DND-41 (cell line): ENCODE measurements at regions not wholly inside any gene's neighbourhood (a gene's known extent, or its start where the extent isn't known, plus 50 kb on each side); places are given as distances from the start of the nearest gene placed in this dataset.

Experiments
- ATAC-seq: fragments of 200-7000 bp; cut with Tn5 transposase; 3 replicates; pipeline ENCODE4 v1.9.1; 2021; ENCODE audit warnings: low read depth; ENCODE audit not compliant: insufficient read depth
- DNase-seq: peaks from one replicate; pipeline ENCODE4 v3.0.0-alpha.2; 2020
- H2AFZ ChIP-seq: 2 replicates; pipeline ENCODE4 v1.6.0; 2012; ENCODE audit warnings: low read depth, low read length
- H3K27ac ChIP-seq: 2 replicates; pipeline ENCODE4 v1.5.1; 2012; ENCODE audit warnings: low read length, inconsistent platforms
- H3K27me3 ChIP-seq: fragments of 200-600 bp; sonication (generic); 2 replicates; pipeline ENCODE4 v1.6.0; 2012; ENCODE audit warnings: low read length, mild to moderate bottlenecking, inconsistent platforms; ENCODE audit not compliant: insufficient read depth, poor library complexity
- H3K36me3 ChIP-seq: 2 replicates; pipeline ENCODE4 v1.5.1; 2012; ENCODE audit warnings: low read length, inconsistent platforms; ENCODE audit not compliant: insufficient read depth
- H3K4me1 ChIP-seq: 2 replicates; pipeline ENCODE4 v1.5.1; 2012; ENCODE audit warnings: mild to moderate bottlenecking, low read length; ENCODE audit not compliant: insufficient read depth
- H3K4me2 ChIP-seq: 2 replicates; pipeline ENCODE4 v1.6.0; 2012; ENCODE audit warnings: mild to moderate bottlenecking, moderate library complexity, low read length, inconsistent platforms; ENCODE audit not compliant: insufficient read depth
- H3K4me3 ChIP-seq, 2 experiments: fragments of 200-600 bp in 1 of 2; shearing (Covaris generic) in 1 of 2; 2 replicates each; pipeline ENCODE4 v1.5.1; 2012 to 2016; ENCODE audit warnings: inconsistent platforms in 2 of 2, low read length in 2 of 2, mild to moderate bottlenecking in 2 of 2, low read depth in 1 of 2, moderate library complexity in 1 of 2
- H3K79me2 ChIP-seq: 2 replicates; pipeline ENCODE4 v1.6.0; 2012; ENCODE audit warnings: low read length, inconsistent platforms; ENCODE audit not compliant: insufficient read depth
- H3K9ac ChIP-seq: 2 replicates; pipeline ENCODE4 v1.6.0; 2012; ENCODE audit warnings: low read depth, mild to moderate bottlenecking, inconsistent platforms, low read length, moderate library complexity
- H3K9me3 ChIP-seq: 2 replicates; pipeline ENCODE4 v1.5.1; 2012; ENCODE audit warnings: low read length, moderate library complexity, mild to moderate bottlenecking, inconsistent platforms; ENCODE audit not compliant: insufficient read depth, severe bottlenecking
- H4K20me1 ChIP-seq: 2 replicates; pipeline ENCODE4 v1.6.0; 2012; ENCODE audit warnings: low read length; ENCODE audit not compliant: insufficient read depth
- EZH2 ChIP-seq: IDR thresholded peaks from 3 replicates; pipeline ENCODE4 v1.6.1; 2012; ENCODE audit warnings: borderline replicate concordance, low read depth, mild to moderate bottlenecking, moderate library complexity, low read length, inconsistent platforms; ENCODE audit not compliant: severe bottlenecking
- TF ChIP-seq, protein P1 (sequence below): IDR thresholded peaks from 2 replicates; pipeline ENCODE4 v1.5.1; 2012; ENCODE audit warnings: borderline replicate concordance, low read length, moderate library complexity, mild to moderate bottlenecking; ENCODE audit not compliant: poor library complexity, severe bottlenecking; ENCODE audit errors: extremely low read depth

DNA sequence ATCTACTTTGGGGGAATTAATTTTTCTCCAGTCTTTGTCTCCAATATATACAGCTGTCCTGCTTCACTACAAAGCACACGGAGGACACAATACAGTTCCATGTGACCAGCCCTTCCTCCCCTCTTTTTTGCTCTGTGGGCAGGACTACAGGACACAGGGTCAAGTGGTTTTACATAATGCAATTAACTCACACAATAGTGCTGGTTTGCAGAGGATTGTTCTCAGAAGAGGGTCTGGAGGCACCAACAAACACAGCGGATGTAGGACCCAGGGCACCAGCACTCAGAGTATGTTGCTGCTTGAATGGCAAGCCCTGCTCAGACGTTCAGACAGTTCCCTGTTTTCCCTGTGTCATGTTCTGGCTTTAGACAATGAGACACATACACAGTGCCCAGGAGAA, 52.0 kb upstream of the NPTX2 start:
- Histone ChIP-seq H3K27me3 (peaks cover 4% of the 10 kb centered on the region), H3K36me3 (no peaks in the 10 kb centered on the region), H3K27ac (no peak overlapping the region), H3K9me3 (no peaks in the 10 kb centered on the region), H3K4me1 (no peaks in the 10 kb centered on the region), H3K4me3 (no peak overlapping the region), H3K9ac (no peak overlapping the region), H4K20me1 (no peaks in the 10 kb centered on the region), H3K79me2 (no peaks in the 10 kb centered on the region), H2AFZ (no peak overlapping the region), H3K4me2 (no peak overlapping the region)
- ATAC-seq (no peak), DNase-seq (no peak)
- TF ChIP-seq, protein P1, sequence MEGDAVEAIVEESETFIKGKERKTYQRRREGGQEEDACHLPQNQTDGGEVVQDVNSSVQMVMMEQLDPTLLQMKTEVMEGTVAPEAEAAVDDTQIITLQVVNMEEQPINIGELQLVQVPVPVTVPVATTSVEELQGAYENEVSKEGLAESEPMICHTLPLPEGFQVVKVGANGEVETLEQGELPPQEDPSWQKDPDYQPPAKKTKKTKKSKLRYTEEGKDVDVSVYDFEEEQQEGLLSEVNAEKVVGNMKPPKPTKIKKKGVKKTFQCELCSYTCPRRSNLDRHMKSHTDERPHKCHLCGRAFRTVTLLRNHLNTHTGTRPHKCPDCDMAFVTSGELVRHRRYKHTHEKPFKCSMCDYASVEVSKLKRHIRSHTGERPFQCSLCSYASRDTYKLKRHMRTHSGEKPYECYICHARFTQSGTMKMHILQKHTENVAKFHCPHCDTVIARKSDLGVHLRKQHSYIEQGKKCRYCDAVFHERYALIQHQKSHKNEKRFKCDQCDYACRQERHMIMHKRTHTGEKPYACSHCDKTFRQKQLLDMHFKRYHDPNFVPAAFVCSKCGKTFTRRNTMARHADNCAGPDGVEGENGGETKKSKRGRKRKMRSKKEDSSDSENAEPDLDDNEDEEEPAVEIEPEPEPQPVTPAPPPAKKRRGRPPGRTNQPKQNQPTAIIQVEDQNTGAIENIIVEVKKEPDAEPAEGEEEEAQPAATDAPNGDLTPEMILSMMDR, result no peak
- no peak for TF ChIP-seq EZH2

DNA sequence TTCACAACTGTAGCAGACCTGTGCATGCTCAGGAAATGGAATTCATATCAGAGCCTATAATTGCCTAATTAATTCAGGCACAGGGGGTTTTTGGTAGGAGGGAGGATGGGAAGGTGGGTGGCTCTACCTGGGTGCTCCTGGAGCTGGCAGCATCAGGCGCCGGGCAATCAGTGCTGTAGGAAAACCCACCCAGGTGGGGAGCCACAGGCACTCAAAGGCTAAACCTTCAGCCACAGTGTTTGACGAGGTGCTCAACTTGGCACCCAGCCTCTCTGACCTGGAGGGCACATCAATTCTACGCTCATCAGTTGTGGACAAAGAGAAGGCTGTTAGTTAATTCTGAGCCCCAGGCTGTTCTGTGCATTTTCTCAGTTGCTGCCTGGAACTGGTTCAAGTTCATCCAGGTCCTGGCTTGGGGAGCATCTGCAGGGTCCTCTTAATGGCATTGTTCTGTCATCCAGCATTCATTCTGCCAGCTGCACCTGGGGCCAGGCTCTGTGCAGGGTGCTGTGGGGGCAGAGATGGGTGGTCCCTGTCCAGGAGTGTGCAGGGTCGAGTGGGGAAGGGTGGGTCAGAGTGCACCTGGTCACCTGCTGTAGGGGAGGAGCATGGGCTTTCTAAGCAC, 54.1 kb upstream of the NPTX2 start:
- Histone ChIP-seq H4K20me1 (no peaks in the 10 kb centered on the region), H3K9ac (no peak overlapping the region), H2AFZ (no peak overlapping the region), H3K4me3 (no peak overlapping the region), H3K27me3 (peaks cover 4% of the 10 kb centered on the region), H3K4me1 (no peaks in the 10 kb centered on the region), H3K36me3 (no peaks in the 10 kb centered on the region), H3K9me3 (no peaks in the 10 kb centered on the region), H3K27ac (no peak overlapping the region), H3K79me2 (no peaks in the 10 kb centered on the region), H3K4me2 (no peak overlapping the region)
- ATAC-seq, result no peak
- no peak for TF ChIP-seq EZH2
- no peak for DNase-seq

DNA sequence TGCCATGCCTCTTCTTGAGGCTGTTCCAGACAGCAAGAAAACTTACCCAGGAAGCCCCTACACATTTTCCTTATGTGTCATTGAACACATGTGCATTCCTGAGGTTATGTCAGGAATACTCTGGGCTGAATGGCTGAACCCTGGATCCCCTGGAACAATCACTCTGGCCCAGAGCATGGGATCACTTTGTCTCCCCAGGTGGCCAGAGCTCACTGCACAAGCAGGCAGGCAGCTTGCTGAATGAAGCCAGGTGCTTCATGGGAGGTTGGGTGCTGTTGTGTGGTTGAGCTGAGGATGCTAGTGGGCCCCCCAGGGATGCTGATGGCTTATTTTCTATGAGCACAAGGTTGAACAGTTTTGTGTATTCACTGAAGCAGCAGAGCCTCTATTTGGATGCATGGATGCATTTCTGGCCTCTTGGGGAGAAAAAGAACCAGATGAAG, 54.7 kb upstream of the NPTX2 start:
- no peaks in the 10 kb centered on the region for H4K20me1 ChIP-seq
- H3K27ac ChIP-seq, result no peak overlapping the region
- no peak overlapping the region for H3K4me2 ChIP-seq
- no peak for DNase-seq
- no peaks in the 10 kb centered on the region for H3K9me3 ChIP-seq
- no peaks in the 10 kb centered on the region for H3K4me1 ChIP-seq
- no peaks in the 10 kb centered on the region for H3K79me2 ChIP-seq
- TF ChIP-seq EZH2, result no peak
- TF ChIP-seq, protein P1, result no peak
- no peak overlapping the region for H3K9ac ChIP-seq
- H3K4me3 ChIP-seq, result no peak overlapping the region
- ATAC-seq, result no peak
- H3K36me3 ChIP-seq, result no peaks in the 10 kb centered on the region
- peaks cover 4% of the 10 kb centered on the region for H3K27me3 ChIP-seq
- H2AFZ ChIP-seq, result no peak overlapping the region

DNA sequence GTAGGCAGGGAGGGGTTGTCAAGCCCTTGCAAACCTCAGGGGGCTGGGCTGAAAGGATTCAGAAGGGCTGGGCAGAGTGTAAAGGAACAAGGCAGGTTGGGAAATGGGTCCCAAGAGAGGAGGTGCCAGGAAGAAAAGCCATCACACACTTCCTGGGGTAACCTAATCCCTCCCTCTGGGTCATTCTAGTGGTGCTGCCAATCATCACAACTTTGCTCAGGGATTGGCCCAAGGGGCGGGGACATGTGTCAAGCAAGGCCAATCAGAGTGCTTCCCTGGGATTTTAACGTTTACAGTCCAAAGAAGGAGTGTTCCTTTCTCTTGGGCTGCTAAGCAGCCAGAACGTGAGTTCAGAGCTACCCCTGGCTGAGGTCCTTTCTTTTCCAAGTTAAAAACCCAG, 57.1 kb upstream of the NPTX2 start:
- no peaks in the 10 kb centered on the region for H3K79me2 ChIP-seq
- H3K27me3 ChIP-seq, result no peaks in the 10 kb centered on the region
- H3K4me1 ChIP-seq, result no peaks in the 10 kb centered on the region
- H3K9me3 ChIP-seq, result no peaks in the 10 kb centered on the region
- no peak overlapping the region; the same call in 1 of the 2 replicates for H2AFZ ChIP-seq
- H4K20me1 ChIP-seq, result no peaks in the 10 kb centered on the region
- H3K4me2 ChIP-seq, result no peak overlapping the region
- H3K9ac ChIP-seq, result no peak overlapping the region
- H3K36me3 ChIP-seq, result no peaks in the 10 kb centered on the region
- ATAC-seq (peak; percentile 31; the same call in 1 of the 3 replicates), DNase-seq (peak; percentile 17)
- no peak overlapping the region for H3K27ac ChIP-seq
- no peak overlapping the region for H3K4me3 ChIP-seq
- no peak for TF ChIP-seq EZH2
- TF ChIP-seq, protein P1, result no peak
